ENCODE measurements at regions not wholly inside any gene's neighbourhood (a gene's known extent, or its start where the extent isn't known, plus 50 kb on each side); places are given as distances from the start of the nearest gene placed in this dataset. TPM values are rescaled to one million over a fixed set of nuclear protein-coding genes. Genes with fewer than 3 reads are reported as not detected.
"Not testable (repeated sequence)": the region's sequence is repeated elsewhere in the genome, so short reads cannot be mapped to it uniquely, and the experiment has no call there.

DNA sequence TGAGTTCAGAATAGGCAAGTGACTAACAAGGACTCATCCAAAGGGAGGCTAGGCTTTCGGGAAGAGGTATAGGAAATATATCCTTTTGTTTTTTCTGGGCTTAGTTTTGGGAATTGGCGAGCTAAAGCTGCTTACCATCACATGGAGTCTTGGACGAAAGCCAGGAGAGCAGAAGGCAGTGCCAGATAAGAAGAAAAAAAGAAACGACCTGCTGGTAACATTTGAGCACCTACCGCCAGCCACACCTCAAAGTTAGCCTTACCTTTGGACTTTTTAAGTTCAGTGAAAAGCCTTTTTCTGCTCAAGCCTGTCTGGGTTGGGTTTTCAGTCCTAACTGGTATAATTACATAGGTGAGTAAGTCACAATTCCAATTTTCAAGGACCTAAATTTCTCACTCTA, 85.1 kb upstream of the LCORL start:
- peak; percentile 12 for DNase-seq (ENCODE audit: low spot score)

GRCh38 chr4:18105030-18106011, 83.8 kb upstream of the LCORL start:
- no peak for DNase-seq (ENCODE audit: low spot score)

DNA sequence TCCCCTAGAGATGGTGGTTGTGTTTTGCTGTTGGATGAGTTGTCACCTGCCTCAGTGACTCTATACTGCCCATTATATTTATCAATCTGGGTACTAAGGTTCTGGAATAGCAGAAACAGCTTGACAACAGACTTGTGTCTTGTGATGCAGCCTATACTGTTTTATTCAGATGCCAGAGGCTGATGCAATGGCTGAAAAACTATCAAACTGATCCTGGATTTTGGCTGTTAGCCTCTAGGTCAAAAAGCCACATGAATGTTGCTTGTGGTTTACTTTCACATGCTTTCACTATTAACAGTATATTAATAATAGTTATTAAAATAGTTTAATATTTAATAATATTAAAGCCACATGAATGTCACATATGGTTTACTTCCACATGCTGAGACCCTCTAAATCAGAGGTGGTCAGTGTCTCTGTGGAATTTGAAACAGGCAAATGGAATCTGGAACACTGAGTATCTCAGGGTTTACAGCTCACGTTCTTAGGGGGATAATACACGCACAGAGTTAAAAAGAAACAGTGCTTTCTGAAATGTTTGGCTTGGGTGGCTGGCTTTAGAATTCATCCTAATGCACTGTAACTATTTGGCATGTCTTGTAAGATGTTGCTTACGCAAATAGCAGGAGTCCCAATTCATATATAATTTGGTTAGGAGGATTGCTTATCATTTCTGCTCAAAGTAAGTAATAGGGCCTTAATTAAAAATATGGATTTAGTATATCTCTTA, 82.5 kb upstream of the LCORL start:
- no peak for DNase-seq (ENCODE audit: low spot score)

DNA sequence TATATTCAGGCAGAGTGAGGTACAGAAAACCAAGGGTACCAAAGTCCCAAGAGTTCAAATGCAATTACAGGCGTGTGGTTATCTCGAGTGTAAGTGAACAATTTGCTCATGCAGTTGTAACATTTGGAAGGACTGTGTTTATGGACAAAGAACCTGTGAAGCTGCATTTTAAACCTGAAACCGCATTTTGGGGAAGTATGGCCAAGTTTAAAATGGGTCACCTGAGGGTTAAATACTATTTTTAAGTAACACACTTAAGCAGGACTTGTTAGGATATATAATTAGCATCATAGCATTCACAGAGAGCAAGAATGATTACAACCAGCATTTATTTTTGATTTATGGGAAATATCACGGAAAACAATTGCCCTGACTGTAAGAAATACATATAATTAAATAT, 79.1 kb upstream of the LCORL start:
- no peak for DNase-seq (ENCODE audit: low spot score)

- DNase-seq (ENCODE audit: low spot score): not testable (repeated sequence)
These were observed 68.9 kb upstream of the LCORL start for GRCh38 chr4:18090447-18090846.

GRCh38 chr4:18082236-18082635, 60.7 kb upstream of the LCORL start:
- DNase-seq (ENCODE audit: low spot score): no peak

DNA sequence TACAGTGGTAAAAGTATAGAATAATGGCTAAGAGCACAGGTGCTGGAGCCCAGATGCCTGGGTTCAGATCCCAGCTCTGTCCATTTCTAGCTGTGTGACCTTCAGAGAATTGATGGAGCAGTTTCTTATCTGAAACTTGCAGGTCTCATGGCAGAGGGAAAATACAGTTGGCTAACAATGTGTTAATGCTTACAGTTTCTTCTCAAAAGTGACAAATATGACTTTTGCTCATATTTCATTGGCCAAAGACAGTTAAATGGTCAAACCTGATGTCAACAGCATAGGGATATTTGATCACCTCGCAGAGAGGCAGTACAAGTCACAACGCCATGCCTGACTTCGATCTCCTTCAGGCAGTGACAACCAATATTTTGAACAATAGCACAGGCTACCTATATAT, 60.2 kb upstream of the LCORL start:
- DNase-seq (ENCODE audit: low spot score): no peak

DNA sequence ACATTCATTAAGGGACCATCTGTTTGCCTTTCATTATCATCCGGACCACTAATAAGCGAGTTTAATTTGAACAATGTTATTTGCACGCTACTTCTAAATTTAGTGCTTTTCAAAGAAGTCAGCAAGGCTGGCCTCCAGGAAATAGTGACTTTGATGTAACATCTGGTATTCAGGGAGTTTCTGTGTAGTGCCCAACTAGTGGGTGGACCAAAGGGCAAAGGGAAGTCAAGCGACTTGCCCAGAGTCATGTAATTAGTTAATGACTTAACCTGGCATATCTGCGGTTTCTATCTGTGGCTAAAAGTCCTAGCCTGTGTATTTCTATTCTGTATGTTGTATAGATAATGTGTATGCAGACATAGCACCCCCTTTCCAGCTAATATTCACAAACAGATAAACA, 56.3 kb upstream of the LCORL start:
- peak; percentile 18 for DNase-seq (ENCODE audit: low spot score)

GRCh38 chr4:18075823-18076433, 54.4 kb upstream of the LCORL start:
- DNase-seq (ENCODE audit: low spot score): peak; percentile 43

- DNase-seq (ENCODE audit: low spot score): no peak
These were observed 50.3 kb upstream of the LCORL start for GRCh38 chr4:18071894-18072293.

Small RNAs in the stretch of these regions (small RNA-seq; reads per million reads assigned to genes)
- gene RNA5SP157: not detected

All from HT-29 (cell line).